ENCODE measurements at regions not wholly inside any gene's neighbourhood (a gene's known extent, or its start where the extent isn't known, plus 50 kb on each side); places are given as distances from the start of the nearest gene placed in this dataset.

GRCh38 chr1:162919034-162919433, 58.1 kb upstream of the CCDC190 start:
- no peak for TF ChIP-seq CTCF (IDR thresholded peaks at IDR 0.05; ENCODE audit: insufficient read depth, low read length)
- no peak for DNase-seq (ENCODE audit: low read depth)
- no peak overlapping the region for H3K4me3 ChIP-seq (ENCODE audit: low read depth, low read length)

GRCh38 chr1:162918151-162918754, 57.3 kb upstream of the CCDC190 start:
- no peak overlapping the region for H3K4me3 ChIP-seq (ENCODE audit: low read depth, low read length)
- no peak for TF ChIP-seq CTCF (IDR thresholded peaks at IDR 0.05; ENCODE audit: insufficient read depth, low read length)
- DNase-seq (ENCODE audit: low read depth), result no peak

GRCh38 chr1:162916821-162917613, 56.0 kb upstream of the CCDC190 start:
- no peak overlapping the region for H3K4me3 ChIP-seq (ENCODE audit: low read depth, low read length)
- no peak for DNase-seq (ENCODE audit: low read depth)
- no peak for TF ChIP-seq CTCF (IDR thresholded peaks at IDR 0.05; ENCODE audit: insufficient read depth, low read length)

- TF ChIP-seq CTCF (IDR thresholded peaks at IDR 0.05; ENCODE audit: insufficient read depth, low read length), result no peak
- no peak overlapping the region for H3K4me3 ChIP-seq (ENCODE audit: low read depth, low read length)
- DNase-seq (ENCODE audit: low read depth), result peak; percentile 87
These were observed 55.4 kb upstream of the CCDC190 start for GRCh38 chr1:162916407-162916806.

GRCh38 chr1:162914601-162915000, 53.6 kb upstream of the CCDC190 start:
- H3K4me3 ChIP-seq (ENCODE audit: low read depth, low read length), result no peak overlapping the region
- no peak for DNase-seq (ENCODE audit: low read depth)
- TF ChIP-seq CTCF (IDR thresholded peaks at IDR 0.05; ENCODE audit: insufficient read depth, low read length), result no peak

- DNase-seq (ENCODE audit: low read depth), result no peak
- H3K4me3 ChIP-seq (ENCODE audit: low read depth, low read length), result no peak overlapping the region
- no peak for TF ChIP-seq CTCF (IDR thresholded peaks at IDR 0.05; ENCODE audit: insufficient read depth, low read length)
These were observed 52.4 kb upstream of the CCDC190 start for GRCh38 chr1:162913345-162913744.

Data from fibroblast of the aortic adventitia (primary cell).